ENCODE measurements at regions not wholly inside any gene's neighbourhood (a gene's known extent, or its start where the extent isn't known, plus 50 kb on each side); places are given as distances from the start of the nearest gene placed in this dataset.

- ChIA-PET CTCF (ENCODE audit: unreplicated experiment) (no interaction called here), POLR2A (interaction anchor here (0.7 kb wide), 1 partner anchor 352 kb away, joined by 3 read pairs; no protein-coding TSS in a partner anchor)
- H3K4me1 ChIP-seq (ENCODE audit: insufficient read depth, low read length, poor library complexity, severe bottlenecking), result no peaks in the 10 kb centered on the region
- H2AFZ ChIP-seq (ENCODE audit: low read length), result no peak overlapping the region
- no peak for DNase-seq (ENCODE audit: low spot score)
- intact Hi-C loops (cut with micrococcal nuclease; ENCODE audit: unreplicated experiment), result no loop called here
- no peak overlapping the region for H3K27ac ChIP-seq (ENCODE audit: low read depth, low read length, poor library complexity, severe bottlenecking)
- H3K9me2 ChIP-seq (ENCODE audit: insufficient read depth, low read length), result no peaks in the 10 kb centered on the region
- no peaks in the 10 kb centered on the region for H3K79me2 ChIP-seq (ENCODE audit: insufficient read depth, low read depth, low read length)
- BruUV-seq (replicated peaks), result no TSS peak
- no peak overlapping the region for H3K4me3 ChIP-seq (ENCODE audit: low read depth, low read length, poor library complexity, severe bottlenecking)
- TF ChIP-seq CTCF (conservative IDR thresholded peaks at IDR 0.05; ENCODE audit: low read length) (no peak), EZH2phosphoT487 (IDR thresholded peaks at IDR 0.05; ENCODE audit: borderline replicate concordance, low read depth, low read length) (no peak)
- no peaks in the 10 kb centered on the region for H3K36me3 ChIP-seq (ENCODE audit: insufficient read depth, low read length)
- H3K4me2 ChIP-seq (ENCODE audit: low read length), result no peak overlapping the region
- no peaks in the 10 kb centered on the region for H3K9me3 ChIP-seq (ENCODE audit: low read length)
- no peaks in the 10 kb centered on the region for H4K20me1 ChIP-seq (ENCODE audit: insufficient read depth, low read length)
Observed at GRCh38 chr13:105428811-105429210, 1106.7 kb downstream of the EFNB2 start.

GRCh38 chr13:105426441-105426840, 1109.0 kb downstream of the EFNB2 start:
- ChIA-PET POLR2A (interaction anchor here (0.7 kb wide), 1 partner anchor 19 kb away, joined by 4 read pairs; no protein-coding TSS in a partner anchor), CTCF (ENCODE audit: unreplicated experiment) (no interaction called here)
- no peak for TF ChIP-seq EZH2phosphoT487 (IDR thresholded peaks at IDR 0.05; ENCODE audit: borderline replicate concordance, low read depth, low read length)
- no peak for TF ChIP-seq CTCF (conservative IDR thresholded peaks at IDR 0.05; ENCODE audit: low read length)
- no peaks in the 10 kb centered on the region for H4K20me1 ChIP-seq (ENCODE audit: insufficient read depth, low read length)
- no peak overlapping the region for H3K27ac ChIP-seq (ENCODE audit: low read depth, low read length, poor library complexity, severe bottlenecking)
- no peaks in the 10 kb centered on the region for H3K36me3 ChIP-seq (ENCODE audit: insufficient read depth, low read length)
- no peaks in the 10 kb centered on the region for H3K4me1 ChIP-seq (ENCODE audit: insufficient read depth, low read length, poor library complexity, severe bottlenecking)
- H2AFZ ChIP-seq (ENCODE audit: low read length), result no peak overlapping the region
- BruUV-seq (replicated peaks), result no TSS peak
- no peak overlapping the region for H3K4me2 ChIP-seq (ENCODE audit: low read length)
- intact Hi-C loops (cut with micrococcal nuclease; ENCODE audit: unreplicated experiment), result no loop called here
- no peak for DNase-seq (ENCODE audit: low spot score)
- H3K9me3 ChIP-seq (ENCODE audit: low read length), result no peaks in the 10 kb centered on the region
- H3K9me2 ChIP-seq (ENCODE audit: insufficient read depth, low read length), result no peaks in the 10 kb centered on the region
- no peaks in the 10 kb centered on the region for H3K79me2 ChIP-seq (ENCODE audit: insufficient read depth, low read depth, low read length)
- no peak overlapping the region for H3K4me3 ChIP-seq (ENCODE audit: low read depth, low read length, poor library complexity, severe bottlenecking)

DNA sequence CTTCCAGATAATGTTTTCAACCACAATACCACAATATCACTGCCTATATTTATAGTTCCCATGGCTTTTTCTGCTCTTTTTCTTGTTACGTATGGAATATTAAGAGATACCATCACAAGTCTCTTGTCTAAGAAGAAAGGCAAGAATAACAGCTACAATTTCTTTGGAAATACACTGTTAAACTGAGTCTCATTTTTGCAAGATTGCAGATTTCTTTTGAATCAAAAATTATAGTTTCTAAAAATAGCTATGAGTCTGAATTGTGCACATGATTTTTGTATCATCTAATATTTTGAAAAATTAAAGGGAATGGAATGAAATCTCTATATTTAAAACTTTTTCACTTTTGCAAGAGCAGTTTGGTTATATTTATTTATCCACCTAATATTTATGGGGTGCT, 1120.8 kb downstream of the EFNB2 start:
- no peak for DNase-seq (ENCODE audit: low spot score)
- H4K20me1 ChIP-seq (ENCODE audit: insufficient read depth, low read length), result no peaks in the 10 kb centered on the region
- no peaks in the 10 kb centered on the region for H3K79me2 ChIP-seq (ENCODE audit: insufficient read depth, low read depth, low read length)
- BruUV-seq (replicated peaks), result no TSS peak
- H2AFZ ChIP-seq (ENCODE audit: low read length), result no peak overlapping the region
- H3K27ac ChIP-seq (ENCODE audit: low read depth, low read length, poor library complexity, severe bottlenecking), result no peak overlapping the region
- no peak for TF ChIP-seq CTCF (conservative IDR thresholded peaks at IDR 0.05; ENCODE audit: low read length)
- TF ChIP-seq EZH2phosphoT487 (IDR thresholded peaks at IDR 0.05; ENCODE audit: borderline replicate concordance, low read depth, low read length), result no peak
- ChIA-PET POLR2A (no interaction called here), CTCF (ENCODE audit: unreplicated experiment) (no interaction called here)
- no peaks in the 10 kb centered on the region for H3K9me3 ChIP-seq (ENCODE audit: low read length)
- H3K9me2 ChIP-seq (ENCODE audit: insufficient read depth, low read length), result no peaks in the 10 kb centered on the region
- intact Hi-C loops (cut with micrococcal nuclease; ENCODE audit: unreplicated experiment), result no loop called here
- no peak overlapping the region for H3K4me2 ChIP-seq (ENCODE audit: low read length)
- no peak overlapping the region for H3K4me3 ChIP-seq (ENCODE audit: low read depth, low read length, poor library complexity, severe bottlenecking)
- H3K4me1 ChIP-seq (ENCODE audit: insufficient read depth, low read length, poor library complexity, severe bottlenecking), result no peaks in the 10 kb centered on the region
- H3K36me3 ChIP-seq (ENCODE audit: insufficient read depth, low read length), result no peaks in the 10 kb centered on the region

Data from OCI-LY7 (cell line).